A549 (cell line): ENCODE measurements at regions not wholly inside any gene's neighbourhood (a gene's known extent, or its start where the extent isn't known, plus 50 kb on each side); places are given as distances from the start of the nearest gene placed in this dataset.

Experiments
- ATAC-seq, 2 experiments: fragments of 200-7000 bp in 1 of 2; fragments of >200 bp in 1 of 2; cut with Nextera tagmentation in 1 of 2; cut with Tn5 transposase in 1 of 2; 3 replicates each; pipeline versions ENCODE4 v1.8.0 to v1.9.1; 2018 to 2020; ENCODE audit warnings: mild to moderate bottlenecking in 1 of 2, moderate library complexity in 1 of 2
- CTCF ChIA-PET: fragments of 300-600 bp; sonication (Branson Sonifier 250); formaldehyde crosslinking; extraction: SDS; loops from one replicate; lab custom pipeline; 2021; ENCODE audit warnings: antibody characterized with exemption, inconsistent platforms; lab: Yijun Ruan, JAX
- POLR2A ChIA-PET: fragments of 350-600 bp; formaldehyde crosslinking; extraction: SDS; loops from one replicate; lab custom pipeline; 2021; ENCODE audit warnings: antibody characterized with exemption, inconsistent platforms; lab: Yijun Ruan, JAX
- DNase-seq, 2 experiments: peaks; one replicate each; pipeline versions ENCODE4 v3.0.0 to v3.0.0-alpha.2; 2011 to 2016; ENCODE audit warnings: low read depth in 1 of 2, low spot score in 1 of 2
- FAIRE-seq: peaks from 2 replicates; lab custom pipeline; 2011; peaks lifted over from hg19 to GRCh38; lab: Jason Lieb, UNC
- H3K27ac ChIP-seq, 2 experiments: fragments of >200 bp; sonication (Bioruptor Twin); formaldehyde crosslinking; 3 replicates each; pipeline ENCODE4 v1.5.1; 2016 to 2017
- H3K4me1 ChIP-seq: fragments of >200 bp; sonication (Bioruptor Twin); formaldehyde crosslinking; 3 replicates; pipeline ENCODE4 v1.6.1; 2016
- H3K4me2 ChIP-seq: fragments of >200 bp; sonication (Bioruptor Twin); formaldehyde crosslinking; 3 replicates; pipeline ENCODE4 v1.6.1; 2016
- H3K4me3 ChIP-seq: fragments of >200 bp; sonication (Bioruptor Twin); formaldehyde crosslinking; 3 replicates; pipeline ENCODE4 v1.5.1; 2016
- H3K9me3 ChIP-seq: fragments of >200 bp; sonication (Bioruptor Twin); formaldehyde crosslinking; 3 replicates; pipeline ENCODE4 v1.6.1; 2016
- CHD2 ChIP-seq: fragments of 150-350 bp; IDR thresholded peaks from 2 replicates; pipeline ENCODE4 v1.6.1; 2014; ENCODE audit warnings: low read length; ENCODE audit not compliant: partially characterized antibody
- E2F6 ChIP-seq: IDR thresholded peaks from 2 replicates; pipeline ENCODE4 v1.6.1; 2012; ENCODE audit warnings: low read depth, borderline replicate concordance
- ELK1 ChIP-seq: fragments of 150-350 bp; IDR thresholded peaks from 2 replicates; pipeline ENCODE4 v1.6.1; 2014; ENCODE audit warnings: low read depth, mild to moderate bottlenecking, low read length
- EP300 ChIP-seq, 2 experiments: fragments of >200 bp; sonication (Bioruptor Twin); formaldehyde crosslinking; IDR thresholded peaks; 2 replicates in 1 of 2; 3 replicates in 1 of 2; pipeline ENCODE4 v1.6.1; 2016 to 2017
- HDAC2 ChIP-seq: fragments of 200-600 bp; sonication (generic); IDR thresholded peaks from 2 replicates; pipeline ENCODE4 v1.6.1; 2016
- HOXB5 ChIP-seq: fragments of 250-450 bp; sonication (Bioruptor Pico); IDR thresholded peaks from 2 replicates; pipeline ENCODE4 v1.5.0; 2020; ENCODE audit warnings: mild to moderate bottlenecking, moderate library complexity
- JUNB ChIP-seq: fragments of >200 bp; sonication (Bioruptor Twin); formaldehyde crosslinking; IDR thresholded peaks from 2 replicates; pipeline ENCODE4 v1.6.1; 2016
- KDM1A ChIP-seq: fragments of 200-600 bp; sonication (generic); IDR thresholded peaks from 2 replicates; pipeline ENCODE4 v1.6.1; 2016; ENCODE audit warnings: low read depth, mild to moderate bottlenecking
- PHF8 ChIP-seq: fragments of 200-600 bp; sonication (generic); IDR thresholded peaks from 2 replicates; pipeline ENCODE4 v1.6.1; 2016; ENCODE audit warnings: low read depth, mild to moderate bottlenecking, antibody characterized with exemption, moderate library complexity, borderline replicate concordance
- REST ChIP-seq: fragments of 200-600 bp; sonication (generic); IDR thresholded peaks from 2 replicates; pipeline ENCODE4 v1.6.1; 2016; ENCODE audit warnings: antibody characterized with exemption, mild to moderate bottlenecking, moderate library complexity
- RNF2 ChIP-seq: fragments of 200-600 bp; sonication (generic); IDR thresholded peaks from 2 replicates; pipeline ENCODE4 v1.6.1; 2016; ENCODE audit warnings: low read depth, mild to moderate bottlenecking, antibody characterized with exemption, moderate library complexity, borderline replicate concordance
- ZNF302 ChIP-seq: fragments of 250-450 bp; sonication (Bioruptor Pico); IDR thresholded peaks from 2 replicates; pipeline ENCODE4 v1.9.0; 2021; ENCODE audit warnings: inconsistent platforms, mild to moderate bottlenecking, moderate library complexity
- WGBS: methylation state at CpG from one replicate; pipeline ENCODE4 v1.1.6; 2017; ENCODE audit errors: missing lambda C conversion rate; 5-methylcytosine and 5-hydroxymethylcytosine counted together

GRCh38 chr10:21167288-21168010, 270.3 kb upstream of the NEBL start (continued):
- TF ChIP-seq PHF8 = no peak
- TF ChIP-seq EP300 (IDR thresholded peaks at IDR 0.05) = no peak
- TF ChIP-seq E2F6 = no peak

- Histone ChIP-seq H3K27ac (peak overlapping the region; percentile 51 to 70; a peak in 5 of 6 replicates), H3K4me3 (no peak overlapping the region), H3K4me2 (peak overlapping the region; percentile 71), H3K4me1 (peaks cover 36% of the 10 kb centered on the region), H3K9me3 (0 out of 3 replicates have a peak, but pooled peaks cover 6% of the 10 kb centered on the region)
- ATAC-seq (no peak; a peak in 1 of 6 replicates), FAIRE-seq (no peak), DNase-seq (no peak)
- POLR2A ChIA-PET = interaction anchor here (0.6 kb wide), 1 partner anchor 327 kb away, joined by 3 read pairs; no protein-coding TSS in a partner anchor
- no peak for TF ChIP-seq RNF2
- TF ChIP-seq KDM1A = peak; percentile 90; the same call in 1 of the 2 replicates
- TF ChIP-seq HDAC2 = 0 out of 2 replicates have a peak, but pooled peaks have one; percentile 64
- no peak for TF ChIP-seq REST
- WGBS = 45% methylated on average over 16 of the region's 16 CpGs
- CTCF ChIA-PET = interaction anchor here (0.9 to 1.2 kb wide), 2 partner anchors 88 to 113 kb away, joined by 3 to 4 read pairs; no protein-coding TSS in a partner anchor
Measured at GRCh38 chr10:21166557-21167287, 269.6 kb upstream of the NEBL start.

- Histone ChIP-seq H3K4me2 (no peak overlapping the region), H3K4me1 (peaks cover 34% of the 10 kb centered on the region), H3K27ac (0 out of 6 replicates have a peak overlapping the region, but pooled peaks of 1 of the 2 experiments have one; percentile 3), H3K9me3 (0 out of 3 replicates have a peak, but pooled peaks cover 6% of the 10 kb centered on the region), H3K4me3 (no peak overlapping the region)
- ChIA-PET CTCF (no interaction called here), POLR2A (no interaction called here)
- ATAC-seq = peak; percentile 48 to 54; a peak in 3 of 6 replicates
- 96% methylated on average over 7 of the region's 7 CpGs for WGBS
- TF ChIP-seq ELK1 = no peak
- FAIRE-seq = no peak
- DNase-seq = no peak
Measured at GRCh38 chr10:21165489-21165888, 268.4 kb upstream of the NEBL start.

GRCh38 chr10:21164687-21165086, 267.6 kb upstream of the NEBL start:
- 73% methylated on average over 3 of the region's 3 CpGs for whole genome bisulfite sequencing
- ATAC-seq (no peak), DNase-seq (no peak), FAIRE-seq (no peak)
- no peak overlapping the region for H3K4me3 ChIP-seq
- CTCF ChIA-PET = no interaction called here
- H3K9me3 ChIP-seq = 0 out of 3 replicates have a peak, but pooled peaks cover 6% of the 10 kb centered on the region
- H3K4me2 ChIP-seq = no peak overlapping the region
- POLR2A ChIA-PET = no interaction called here
- TF ChIP-seq HOXB5 (CRISPR knock-in tag) = no peak
- TF ChIP-seq CHD2 = no peak
- TF ChIP-seq ZNF302 (CRISPR knock-in tag) = no peak
- no peak for TF ChIP-seq JUNB
- H3K4me1 ChIP-seq = peaks cover 34% of the 10 kb centered on the region
- no peak overlapping the region for H3K27ac ChIP-seq
